Bronchial epithelial cell (primary cell): ENCODE measurements at regions not wholly inside any gene's neighbourhood (a gene's known extent, or its start where the extent isn't known, plus 50 kb on each side); places are given as distances from the start of the nearest gene placed in this dataset.
A peak's percentile ranks its signal among the peaks of the same experiment; 100 is the strongest.

ENCODE experiments used
- DNase-seq: peaks from one replicate; pipeline ENCODE4 v3.0.0-alpha.2; 2010; ENCODE audit warnings: low read depth
- FAIRE-seq: peaks from 2 replicates; lab custom pipeline; 2011; peaks lifted over from hg19 to GRCh38; lab: Jason Lieb, UNC
- H3K27me3 ChIP-seq: 2 replicates; pipeline ENCODE4 v1.5.1; 2011; ENCODE audit warnings: low read length; ENCODE audit not compliant: control insufficient read depth, insufficient read depth
- H3K36me3 ChIP-seq: 2 replicates; pipeline ENCODE4 v1.5.1; 2011; ENCODE audit warnings: low read length; ENCODE audit not compliant: control insufficient read depth, insufficient read depth
- H3K4me3 ChIP-seq: 2 replicates; pipeline ENCODE4 v1.5.1; 2011; ENCODE audit warnings: mild to moderate bottlenecking, low read depth, low read length, control low read depth
- TF ChIP-seq, protein P1 (sequence below): IDR thresholded peaks from 2 replicates; pipeline ENCODE4 v1.5.1; 2011; ENCODE audit warnings: mild to moderate bottlenecking, moderate library complexity, low read length, control low read depth, inconsistent platforms; ENCODE audit not compliant: insufficient read depth, severe bottlenecking

DNA sequence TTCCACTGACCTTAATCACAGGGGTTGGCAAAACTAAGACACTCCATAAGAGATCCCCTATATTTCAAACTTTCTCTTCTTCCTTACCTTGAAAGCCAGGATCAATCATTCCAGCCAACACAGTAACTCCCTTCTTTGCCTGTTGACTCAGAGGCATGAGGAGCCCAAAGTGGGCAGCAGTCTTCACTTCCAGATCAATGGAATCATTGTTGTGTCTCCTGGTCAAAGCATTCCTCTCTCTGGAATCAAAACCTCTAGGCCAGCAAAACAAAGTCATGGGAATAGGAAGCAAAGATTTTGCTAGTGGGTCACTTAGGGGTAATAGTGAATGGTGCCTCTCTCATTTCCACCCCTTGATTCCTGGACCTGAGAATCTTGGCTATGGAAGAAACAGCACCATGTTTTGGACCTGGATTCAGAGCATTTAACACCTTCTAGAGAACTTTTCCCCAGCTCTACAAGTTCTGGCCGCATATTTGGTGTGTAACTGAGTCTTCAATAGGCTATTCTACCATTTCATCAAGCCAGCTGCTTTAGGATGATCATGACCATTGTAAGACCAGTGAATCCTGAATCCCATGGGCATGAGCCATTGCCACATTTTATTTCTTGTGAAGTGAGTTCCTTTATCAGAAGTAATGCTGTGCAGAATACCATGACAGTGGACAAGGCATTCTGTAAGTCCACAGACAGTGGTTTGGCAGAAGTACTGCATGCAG lies 65.7 kb upstream of the SERPINE2 start:
- no peaks in the 10 kb centered on the region for H3K36me3 ChIP-seq
- no peaks in the 10 kb centered on the region for H3K27me3 ChIP-seq
- H3K4me3 ChIP-seq, result no peak overlapping the region
- no peak for DNase-seq
- TF ChIP-seq, protein P1, sequence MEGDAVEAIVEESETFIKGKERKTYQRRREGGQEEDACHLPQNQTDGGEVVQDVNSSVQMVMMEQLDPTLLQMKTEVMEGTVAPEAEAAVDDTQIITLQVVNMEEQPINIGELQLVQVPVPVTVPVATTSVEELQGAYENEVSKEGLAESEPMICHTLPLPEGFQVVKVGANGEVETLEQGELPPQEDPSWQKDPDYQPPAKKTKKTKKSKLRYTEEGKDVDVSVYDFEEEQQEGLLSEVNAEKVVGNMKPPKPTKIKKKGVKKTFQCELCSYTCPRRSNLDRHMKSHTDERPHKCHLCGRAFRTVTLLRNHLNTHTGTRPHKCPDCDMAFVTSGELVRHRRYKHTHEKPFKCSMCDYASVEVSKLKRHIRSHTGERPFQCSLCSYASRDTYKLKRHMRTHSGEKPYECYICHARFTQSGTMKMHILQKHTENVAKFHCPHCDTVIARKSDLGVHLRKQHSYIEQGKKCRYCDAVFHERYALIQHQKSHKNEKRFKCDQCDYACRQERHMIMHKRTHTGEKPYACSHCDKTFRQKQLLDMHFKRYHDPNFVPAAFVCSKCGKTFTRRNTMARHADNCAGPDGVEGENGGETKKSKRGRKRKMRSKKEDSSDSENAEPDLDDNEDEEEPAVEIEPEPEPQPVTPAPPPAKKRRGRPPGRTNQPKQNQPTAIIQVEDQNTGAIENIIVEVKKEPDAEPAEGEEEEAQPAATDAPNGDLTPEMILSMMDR, result no peak
- no peak for FAIRE-seq

- TF ChIP-seq, protein P1, result no peak
- DNase-seq (no peak), FAIRE-seq (no peak)
- H3K4me3 ChIP-seq, result no peak overlapping the region
- no peaks in the 10 kb centered on the region for H3K36me3 ChIP-seq
- no peaks in the 10 kb centered on the region for H3K27me3 ChIP-seq
These were observed 64.6 kb upstream of the SERPINE2 start for GRCh38 chr2:224103651-224104050.

GRCh38 chr2:224102991-224103390 lies 63.9 kb upstream of the SERPINE2 start:
- Histone ChIP-seq H3K4me3 (no peak overlapping the region), H3K36me3 (no peaks in the 10 kb centered on the region), H3K27me3 (no peaks in the 10 kb centered on the region)
- TF ChIP-seq, protein P1, result no peak
- DNase-seq (no peak), FAIRE-seq (no peak)

GRCh38 chr2:224101820-224102630 lies 62.9 kb upstream of the SERPINE2 start:
- DNase-seq, result peak; percentile 98
- H3K27me3 ChIP-seq, result no peaks in the 10 kb centered on the region
- TF ChIP-seq, protein P1, result no peak
- FAIRE-seq, result peak; percentile 87
- H3K4me3 ChIP-seq, result no peak overlapping the region
- no peaks in the 10 kb centered on the region for H3K36me3 ChIP-seq

DNA sequence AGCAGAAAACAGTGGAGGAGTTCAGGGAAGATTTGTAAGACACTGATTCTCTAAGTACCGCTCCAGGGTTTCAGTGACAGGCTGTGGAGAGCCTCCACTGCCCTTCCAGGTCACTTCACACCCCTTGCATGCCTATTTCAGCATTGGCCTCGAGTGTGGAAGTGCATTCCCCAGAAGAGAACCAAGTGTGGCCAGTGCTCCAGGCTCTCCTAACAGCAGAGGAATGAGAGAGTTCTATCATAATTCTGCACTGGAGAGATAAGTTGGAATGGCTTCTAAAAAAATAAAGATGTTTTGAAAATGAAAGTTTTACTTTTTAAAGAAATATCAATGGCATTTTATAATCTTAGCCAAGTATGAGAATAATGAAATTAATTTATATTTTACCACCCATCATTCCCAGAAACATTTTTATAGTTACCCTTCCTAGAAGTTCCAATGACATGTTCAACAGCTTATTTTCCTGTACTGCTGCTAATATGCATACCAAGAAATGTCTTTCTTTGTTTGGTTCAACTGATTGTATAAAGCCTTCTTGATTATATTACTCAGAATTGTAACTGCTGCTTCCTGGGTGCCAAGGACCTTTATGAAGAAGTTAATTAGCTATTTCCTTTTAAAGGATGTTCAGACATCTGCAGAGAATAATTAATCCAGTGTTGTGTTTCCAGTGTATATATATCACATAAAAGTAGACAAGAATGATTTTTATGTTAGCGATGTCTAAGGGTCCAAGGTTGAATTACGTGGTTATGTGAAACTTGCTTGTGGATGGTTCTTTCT lies 61.0 kb upstream of the SERPINE2 start:
- H3K27me3 ChIP-seq, result no peaks in the 10 kb centered on the region
- no peaks in the 10 kb centered on the region for H3K36me3 ChIP-seq
- no peak overlapping the region for H3K4me3 ChIP-seq
- DNase-seq (no peak), FAIRE-seq (no peak)
- TF ChIP-seq, protein P1, result no peak
